GM12878 (cell line): ENCODE measurements at regions not wholly inside any gene's neighbourhood (a gene's known extent, or its start where the extent isn't known, plus 50 kb on each side); places are given as distances from the start of the nearest gene placed in this dataset.
"Not testable (repeated sequence)": the region's sequence is repeated elsewhere in the genome, so short reads cannot be mapped to it uniquely, and the experiment has no call there.

Source experiments
- CTCF ChIP-seq, 3 experiments: IDR thresholded peaks in 2 of 3; conservative IDR thresholded peaks in 1 of 3; 2 replicates each; pipeline ENCODE4 v1.5.1; 2011; ENCODE audit warnings: low read depth in 3 of 3, low read length in 3 of 3, mild to moderate bottlenecking in 3 of 3, control low read depth in 2 of 3, moderate library complexity in 2 of 3, inconsistent platforms in 1 of 3, mixed read lengths in 1 of 3; ENCODE audit not compliant: control insufficient read depth in 2 of 3, insufficient read depth in 1 of 3; ENCODE audit errors: extremely low read depth in 1 of 3
- EP300 ChIP-seq, 2 experiments: fragments of 150-350 bp in 1 of 2; IDR thresholded peaks; 2 replicates each; pipeline ENCODE4 v1.6.1; 2011 to 2012; ENCODE audit warnings: low read depth in 2 of 2, low read length in 2 of 2, borderline replicate concordance in 1 of 2, improper control_type of control experiment in 1 of 2, inconsistent platforms in 1 of 2; ENCODE audit not compliant: control insufficient read depth in 1 of 2
- ESRRA ChIP-seq: IDR thresholded peaks from 2 replicates; pipeline ENCODE4 v1.6.1; 2012; ENCODE audit warnings: mild to moderate bottlenecking, low read length, improper control_type of control experiment
- FOS ChIP-seq: IDR thresholded peaks from 3 replicates; pipeline ENCODE4 v1.6.1; 2011; ENCODE audit warnings: borderline replicate concordance; ENCODE audit not compliant: insufficient read length; ENCODE audit errors: extremely low read depth
- FOXM1 ChIP-seq: IDR thresholded peaks from 2 replicates; pipeline ENCODE4 v1.6.1; 2012; ENCODE audit warnings: low read depth, mild to moderate bottlenecking, inconsistent platforms, low read length, moderate library complexity
- SREBF2 ChIP-seq: IDR thresholded peaks from 2 replicates; pipeline ENCODE4 v1.6.1; 2012; ENCODE audit warnings: mild to moderate bottlenecking, low read length
- ZNF274 ChIP-seq: IDR thresholded peaks from one replicate; pipeline ENCODE4 v1.8.0; 2011; ENCODE audit not compliant: insufficient read length, insufficient read depth
- TF ChIP-seq, protein P1 (sequence below): fragments of 450-650 bp; IDR thresholded peaks from 2 replicates; pipeline ENCODE4 v1.6.1; 2018; ENCODE audit warnings: mild to moderate bottlenecking, low read depth, moderate library complexity; ENCODE audit not compliant: partially characterized antibody

- TF ChIP-seq CTCF (IDR thresholded peaks at IDR 0.05 in 2 of 3, conservative IDR thresholded peaks at IDR 0.05 in 1 of 3; ENCODE audit: control insufficient read depth in 2 of 3, extremely low read depth in 1 of 3, insufficient read depth in 1 of 3, low read depth in 3 of 3, low read length in 3 of 3); ESRRA; SREBF2; EP300 (IDR thresholded peaks at IDR 0.05; ENCODE audit: borderline replicate concordance in 1 of 2, control insufficient read depth in 1 of 2, low read depth in 2 of 2, low read length in 2 of 2); FOXM1; ZNF274; FOS: not testable (repeated sequence)
- TF ChIP-seq, protein P1, sequence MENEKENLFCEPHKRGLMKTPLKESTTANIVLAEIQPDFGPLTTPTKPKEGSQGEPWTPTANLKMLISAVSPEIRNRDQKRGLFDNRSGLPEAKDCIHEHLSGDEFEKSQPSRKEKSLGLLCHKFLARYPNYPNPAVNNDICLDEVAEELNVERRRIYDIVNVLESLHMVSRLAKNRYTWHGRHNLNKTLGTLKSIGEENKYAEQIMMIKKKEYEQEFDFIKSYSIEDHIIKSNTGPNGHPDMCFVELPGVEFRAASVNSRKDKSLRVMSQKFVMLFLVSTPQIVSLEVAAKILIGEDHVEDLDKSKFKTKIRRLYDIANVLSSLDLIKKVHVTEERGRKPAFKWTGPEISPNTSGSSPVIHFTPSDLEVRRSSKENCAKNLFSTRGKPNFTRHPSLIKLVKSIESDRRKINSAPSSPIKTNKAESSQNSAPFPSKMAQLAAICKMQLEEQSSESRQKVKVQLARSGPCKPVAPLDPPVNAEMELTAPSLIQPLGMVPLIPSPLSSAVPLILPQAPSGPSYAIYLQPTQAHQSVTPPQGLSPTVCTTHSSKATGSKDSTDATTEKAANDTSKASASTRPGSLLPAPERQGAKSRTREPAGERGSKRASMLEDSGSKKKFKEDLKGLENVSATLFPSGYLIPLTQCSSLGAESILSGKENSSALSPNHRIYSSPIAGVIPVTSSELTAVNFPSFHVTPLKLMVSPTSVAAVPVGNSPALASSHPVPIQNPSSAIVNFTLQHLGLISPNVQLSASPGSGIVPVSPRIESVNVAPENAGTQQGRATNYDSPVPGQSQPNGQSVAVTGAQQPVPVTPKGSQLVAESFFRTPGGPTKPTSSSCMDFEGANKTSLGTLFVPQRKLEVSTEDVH, result not testable (repeated sequence)
Measured at GRCh38 chrX:73905749-73906374, 53.3 kb upstream of the XIST start.
